HCT116 (cell line): ENCODE measurements at regions not wholly inside any gene's neighbourhood (a gene's known extent, or its start where the extent isn't known, plus 50 kb on each side); places are given as distances from the start of the nearest gene placed in this dataset.
"Not testable (repeated sequence)": the region's sequence is repeated elsewhere in the genome, so short reads cannot be mapped to it uniquely, and the experiment has no call there.

Experiments
- ATAC-seq: fragments of 200-7000 bp; cut with Tn5 transposase; 2 replicates; pipeline ENCODE4 v1.9.1; 2020; ENCODE audit warnings: mild to moderate bottlenecking, moderate library complexity
- BruUV-seq: library from RNA; stranded (reverse); fragments of 400-500 nt; replicated peaks from 2 replicates; lab custom pipeline; 2021; lab: Mats Ljungman, UMichigan
- CTCF ChIA-PET: fragments of 300-600 bp; sonication (Branson Sonifier 250); formaldehyde crosslinking; loops from one replicate; lab custom pipeline; 2021; ENCODE audit warnings: antibody characterized with exemption; lab: Charles Lee
- POLR2A ChIA-PET: fragments of 300-600, 350-600 bp; sonication (Branson Sonifier 250); formaldehyde crosslinking; loops from one replicate; lab custom pipeline; 2021; ENCODE audit warnings: antibody characterized with exemption; lab: Charles Lee
- RAD21 ChIA-PET, 2 experiments: fragments of 300-600 bp; sonication (Branson Sonifier 250); formaldehyde crosslinking; loops; one replicate each; lab custom pipeline; 2023; ENCODE audit warnings: low total read pairs in 2 of 2; ENCODE audit not compliant: uncharacterized antibody in 2 of 2, unreplicated experiment in 2 of 2, low non-redundant PET in 1 of 2; lab: Charles Lee
- DNase-seq: peaks from one replicate; pipeline ENCODE4 v3.0.0-alpha.2; 2010; ENCODE audit warnings: low read depth, low spot score
- H2AFZ ChIP-seq: fragments of 200-600 bp; shearing (Covaris generic), sonication (generic); 2 replicates; pipeline ENCODE4 v1.6.1; 2017; ENCODE audit warnings: low read depth, mixed run types, mixed read lengths, antibody characterized with exemption, low read length; ENCODE audit not compliant: poor library complexity, severe bottlenecking
- H3K27ac ChIP-seq: 2 replicates; pipeline ENCODE4 v1.5.1; 2012; ENCODE audit warnings: low read depth, low read length
- H3K27me3 ChIP-seq: fragments of 200-600 bp; sonication (generic); 2 replicates; pipeline ENCODE4 v1.6.1; 2016; ENCODE audit warnings: mixed run types, low read length, mixed read lengths; ENCODE audit not compliant: insufficient read depth
- H3K36me3 ChIP-seq, 2 experiments: fragments of 200-500 bp in 1 of 2; fragments of 200-600 bp in 1 of 2; sonication (Bioruptor generic) in 1 of 2; sonication (generic) in 1 of 2; 2 replicates each; pipeline versions ENCODE4 v1.5.1 to v1.6.1; 2014 to 2016; ENCODE audit warnings: low read length in 2 of 2, inconsistent platforms in 1 of 2, mixed read lengths in 1 of 2, mixed run types in 1 of 2; ENCODE audit not compliant: insufficient read depth in 2 of 2, control insufficient read depth in 1 of 2
- H3K4me1 ChIP-seq, 2 experiments: fragments of 200-600 bp in 1 of 2; sonication (generic) in 1 of 2; 2 replicates each; pipeline versions ENCODE4 v1.5.1 to v1.6.1; 2012 to 2017; ENCODE audit warnings: low read length in 2 of 2, inconsistent platforms in 1 of 2, mild to moderate bottlenecking in 1 of 2, mixed read lengths in 1 of 2, mixed run types in 1 of 2, moderate library complexity in 1 of 2; ENCODE audit not compliant: insufficient read depth in 2 of 2, control insufficient read depth in 1 of 2
- H3K4me2 ChIP-seq: fragments of 200-600 bp; sonication (generic); 2 replicates; pipeline ENCODE4 v1.6.1; 2017; ENCODE audit warnings: mixed run types, low read length, mixed read lengths
- H3K4me3 ChIP-seq, 2 experiments: fragments of 200-600 bp in 1 of 2; sonication (generic) in 1 of 2; replicated peaks in 1 of 2; 2 replicates each; pipeline ENCODE4 v1.5.1; 2011 to 2016; ENCODE audit warnings: low read length in 2 of 2, control low read depth in 1 of 2, low read depth in 1 of 2, mild to moderate bottlenecking in 1 of 2, mixed read lengths in 1 of 2, mixed run types in 1 of 2
- H3K79me2 ChIP-seq: fragments of 200-600 bp; sonication (generic); 2 replicates; pipeline ENCODE4 v1.6.1; 2017; ENCODE audit warnings: mild to moderate bottlenecking, mixed run types, low read length, moderate library complexity, mixed read lengths; ENCODE audit not compliant: insufficient read depth
- H3K9ac ChIP-seq: fragments of 200-600 bp; sonication (generic); 2 replicates; pipeline ENCODE4 v1.6.1; 2016; ENCODE audit warnings: low read length, mixed read lengths
- H3K9me2 ChIP-seq: fragments of 200-600 bp; sonication (generic), shearing (Covaris generic); 2 replicates; pipeline ENCODE4 v1.6.1; 2017; ENCODE audit warnings: mixed run types, mild to moderate bottlenecking, moderate library complexity; ENCODE audit not compliant: insufficient read depth
- H3K9me3 ChIP-seq, 2 experiments: fragments of 200-500 bp in 1 of 2; fragments of 200-600 bp in 1 of 2; sonication (Bioruptor generic) in 1 of 2; sonication (generic) in 1 of 2; 2 replicates each; pipeline ENCODE4 v1.6.1; 2014 to 2017; ENCODE audit warnings: low read length in 2 of 2, mixed read lengths in 2 of 2, inconsistent platforms in 1 of 2, low read depth in 1 of 2, mild to moderate bottlenecking in 1 of 2, mixed run types in 1 of 2, moderate library complexity in 1 of 2; ENCODE audit not compliant: control insufficient read depth in 1 of 2, insufficient read depth in 1 of 2
- H4K20me1 ChIP-seq: fragments of 200-600 bp; sonication (generic), shearing (Covaris generic); 2 replicates; pipeline ENCODE4 v1.6.1; 2017; ENCODE audit warnings: mixed run types, mild to moderate bottlenecking, moderate library complexity; ENCODE audit not compliant: insufficient read depth
- CEBPB ChIP-seq: IDR thresholded peaks from 2 replicates; pipeline ENCODE4 v1.6.1; 2012; ENCODE audit warnings: low read depth
- EZH2 ChIP-seq: fragments of 200-600 bp; sonication (generic); IDR thresholded peaks from 2 replicates; pipeline ENCODE4 v1.6.1; 2017; ENCODE audit warnings: antibody characterized with exemption, mixed run types
- JUND ChIP-seq: IDR thresholded peaks from 2 replicates; pipeline ENCODE4 v1.6.1; 2012
- POLR2A ChIP-seq: IDR thresholded peaks from 2 replicates; pipeline ENCODE4 v1.7.0; 2011; ENCODE audit warnings: borderline replicate concordance; ENCODE audit not compliant: insufficient read depth, insufficient read length; ENCODE audit errors: extremely low read depth
- RAD21 ChIP-seq: IDR thresholded peaks from 2 replicates; pipeline ENCODE4 v1.6.1; 2012; ENCODE audit warnings: low read depth, mild to moderate bottlenecking
- SP1 ChIP-seq: IDR thresholded peaks from 2 replicates; pipeline ENCODE4 v1.6.1; 2012; ENCODE audit warnings: low read depth
- YY1 ChIP-seq: IDR thresholded peaks from 2 replicates; pipeline ENCODE4 v1.6.1; 2011; ENCODE audit warnings: low read length, low read depth, moderate library complexity, mild to moderate bottlenecking; ENCODE audit not compliant: insufficient replicate concordance; ENCODE audit errors: extremely low read depth
- ZFX ChIP-seq: fragments of 450-650 bp; IDR thresholded peaks from 2 replicates; pipeline ENCODE4 v1.6.1; 2017
- intact Hi-C: fragments of 100-400 bp; cut with micrococcal nuclease; formaldehyde crosslinking; loops from 2 replicates; pipeline ENCODE4 v1.10.0; 2022
- TF ChIP-seq, protein P1 (sequence below): IDR thresholded peaks from 2 replicates; pipeline ENCODE4 v1.6.1; 2012

DNA sequence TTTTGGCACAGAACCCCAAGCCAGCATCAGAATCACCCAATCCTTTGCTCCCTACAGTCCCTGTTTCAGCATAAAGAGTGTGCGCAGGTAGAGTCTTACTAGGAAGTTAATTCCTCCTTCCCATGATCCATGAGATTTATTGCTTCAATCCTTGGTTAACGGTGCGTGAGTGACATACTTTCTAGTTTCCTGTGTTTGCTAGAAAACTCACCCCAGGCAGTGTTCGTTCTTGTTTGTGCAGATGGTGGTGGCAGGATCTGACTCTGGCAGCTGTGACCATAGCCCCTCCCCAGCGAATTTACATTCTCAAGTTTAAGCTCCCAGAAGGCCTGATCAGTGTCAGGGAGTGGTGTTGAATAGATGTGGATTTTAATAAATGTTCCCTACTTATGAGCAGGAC, 106.7 kb upstream of the CCT8L2 start (continued):
- TF ChIP-seq SP1: no peak
- TF ChIP-seq JUND: no peak
- TF ChIP-seq RAD21: no peak
- no peak for TF ChIP-seq EZH2
- TF ChIP-seq CEBPB: no peak
- TF ChIP-seq ZFX: no peak
- TF ChIP-seq, protein P1, sequence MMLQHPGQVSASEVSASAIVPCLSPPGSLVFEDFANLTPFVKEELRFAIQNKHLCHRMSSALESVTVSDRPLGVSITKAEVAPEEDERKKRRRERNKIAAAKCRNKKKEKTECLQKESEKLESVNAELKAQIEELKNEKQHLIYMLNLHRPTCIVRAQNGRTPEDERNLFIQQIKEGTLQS: no peak
- TF ChIP-seq YY1: no peak
- no peak for TF ChIP-seq POLR2A

DNA sequence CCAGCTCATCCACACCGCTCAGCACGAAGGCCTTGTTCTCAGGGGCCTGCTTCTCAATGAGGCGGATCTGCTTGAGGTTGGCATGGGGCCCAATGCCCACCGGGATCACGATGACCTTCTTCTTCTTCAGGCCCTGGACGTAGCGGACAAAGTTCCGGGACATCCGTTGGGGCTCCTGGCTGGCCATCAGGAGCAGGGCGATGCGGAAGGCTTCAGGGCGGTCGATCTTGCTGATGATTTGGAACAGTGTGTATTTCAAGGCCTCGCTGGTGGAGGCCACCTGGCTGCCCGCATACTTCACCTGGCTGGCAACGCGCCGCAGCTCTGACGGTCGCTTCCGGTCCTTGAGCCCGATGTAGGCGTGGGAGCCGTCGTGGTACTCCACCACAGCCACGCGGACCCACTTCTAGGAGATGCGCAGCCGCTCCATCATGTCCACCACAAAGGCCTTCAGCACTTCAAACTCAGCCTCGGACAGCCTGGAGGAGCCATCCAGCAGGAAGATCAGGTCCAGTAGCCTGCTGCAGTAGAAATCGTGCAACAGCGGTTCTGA, 105.0 kb upstream of the CCT8L2 start:
- H3K27ac ChIP-seq, H3K36me3 ChIP-seq, H3K27me3 ChIP-seq, DNase-seq, H3K4me1 ChIP-seq, BruUV-seq, CTCF ChIA-PET, H3K79me2 ChIP-seq, H2AFZ ChIP-seq, intact Hi-C loops, RAD21 ChIA-PET, H4K20me1 ChIP-seq, ATAC-seq, H3K9me2 ChIP-seq, POLR2A ChIA-PET, H3K4me3 ChIP-seq, H3K9ac ChIP-seq, H3K4me2 ChIP-seq, H3K9me3 ChIP-seq: not testable (repeated sequence)

DNA sequence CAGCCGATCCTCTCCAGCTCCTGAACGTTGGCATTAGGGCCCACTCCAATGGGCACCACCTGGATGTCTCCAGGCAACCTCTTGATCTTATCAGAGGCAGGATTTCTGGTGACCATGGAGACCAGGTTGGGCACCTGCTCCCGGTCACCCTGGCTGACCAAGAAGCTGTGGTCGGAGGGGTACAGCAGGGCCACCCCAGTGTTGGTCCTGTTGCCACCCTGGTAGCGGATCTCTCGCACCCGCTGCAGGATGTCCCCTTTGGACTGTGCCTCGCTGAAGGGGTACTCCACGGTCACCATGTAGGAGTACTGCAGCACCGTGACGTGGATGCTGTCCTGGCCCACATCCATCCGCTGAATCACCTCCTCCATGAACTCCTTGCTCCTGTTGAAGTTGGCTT, 104.3 kb upstream of the CCT8L2 start:
- intact Hi-C loops: not testable (repeated sequence)

More for the DNA sequence above, 104.3 kb upstream of the CCT8L2 start:
- H3K4me2 ChIP-seq, H3K4me3 ChIP-seq, BruUV-seq, H3K9ac ChIP-seq, H4K20me1 ChIP-seq, H3K4me1 ChIP-seq, H3K9me2 ChIP-seq, H3K27ac ChIP-seq, H3K79me2 ChIP-seq, H3K36me3 ChIP-seq, DNase-seq, H3K27me3 ChIP-seq, H2AFZ ChIP-seq, ATAC-seq, CTCF ChIA-PET, H3K9me3 ChIP-seq, POLR2A ChIA-PET, RAD21 ChIA-PET: not testable (repeated sequence)
